HG02610 (cell line): ENCODE measurements at regions not wholly inside any gene's neighbourhood (a gene's known extent, or its start where the extent isn't known, plus 50 kb on each side); places are given as distances from the start of the nearest gene placed in this dataset.
"Not testable (repeated sequence)": the region's sequence is repeated elsewhere in the genome, so short reads cannot be mapped to it uniquely, and the experiment has no call there.

ENCODE experiments used
- ATAC-seq: cut with Tn5 transposase; IDR thresholded peaks from one replicate; pipeline ENCODE4 v1.9.1; 2021; ENCODE audit warnings: mild to moderate bottlenecking, moderate library complexity; ENCODE audit not compliant: unreplicated experiment

GRCh38 chr18:70553936-70554260 is 265.1 kb downstream of the SOCS6 start:
- ATAC-seq: no peak

GRCh38 chr18:70553245-70553935 is 264.5 kb downstream of the SOCS6 start:
- ATAC-seq: no peak

- ATAC-seq: no peak
Measured at GRCh38 chr18:70536370-70537062, 247.7 kb downstream of the SOCS6 start.

- ATAC-seq: no peak
Measured at GRCh38 chr18:70535041-70535440, 246.2 kb downstream of the SOCS6 start.

DNA sequence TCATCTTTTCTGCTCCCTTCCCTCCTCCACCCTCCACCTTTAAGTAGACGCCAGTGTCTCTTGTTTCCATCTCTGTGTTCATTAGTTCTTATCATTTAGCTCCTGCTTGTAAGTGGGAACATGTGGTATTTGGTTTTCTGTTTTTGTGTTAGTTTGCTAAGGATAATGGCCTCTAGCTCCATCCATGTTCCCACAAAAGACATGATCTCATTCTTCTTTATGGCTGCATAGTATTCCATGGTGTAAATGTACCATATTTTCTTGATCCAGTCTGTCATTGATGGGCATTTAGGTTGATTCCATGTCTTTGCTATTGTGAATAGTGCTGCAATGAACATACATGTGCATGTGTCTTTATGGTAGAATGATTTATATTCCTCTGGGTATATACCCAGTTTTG is 236.5 kb downstream of the SOCS6 start:
- not testable (repeated sequence) for ATAC-seq

- ATAC-seq: no peak
Measured at GRCh38 chr18:70523792-70524182, 234.9 kb downstream of the SOCS6 start.

DNA sequence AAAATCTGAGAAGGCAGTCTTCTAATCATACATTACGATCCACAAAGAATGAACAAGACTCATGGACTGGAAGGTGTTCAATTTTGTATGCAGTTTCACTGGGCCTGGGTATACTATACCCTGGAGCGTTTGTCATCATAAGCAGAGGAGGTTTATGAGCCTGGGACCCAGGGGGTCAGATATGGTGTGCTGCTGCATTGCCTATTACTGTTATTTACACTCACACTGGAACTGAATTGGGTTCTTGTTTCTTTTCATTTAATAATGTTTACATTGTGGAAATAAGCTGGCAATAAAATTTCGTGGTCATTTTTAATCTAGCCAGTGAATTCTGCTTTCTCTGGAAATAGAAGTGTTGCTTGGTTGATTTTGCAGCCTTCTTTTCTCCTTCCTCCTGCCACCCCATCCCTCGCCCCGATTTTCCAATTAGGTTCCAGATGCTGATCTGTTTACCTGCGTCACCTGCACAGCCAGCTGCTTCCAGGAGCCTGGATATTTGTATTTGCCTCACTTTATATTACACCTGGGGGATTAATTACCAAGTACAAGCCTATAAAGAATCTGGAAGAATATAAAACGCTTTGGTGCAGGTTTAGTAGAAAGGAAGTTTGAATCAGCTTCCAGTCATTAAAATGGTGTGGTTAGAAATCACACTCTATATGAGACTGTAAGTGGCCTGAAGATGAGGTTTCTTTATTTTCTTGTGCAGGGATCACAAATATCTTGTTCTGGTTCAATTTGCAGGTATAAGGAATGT is 234.4 kb downstream of the SOCS6 start:
- no peak for ATAC-seq

GRCh38 chr18:70522183-70522680 is 233.4 kb downstream of the SOCS6 start:
- no peak for ATAC-seq

DNA sequence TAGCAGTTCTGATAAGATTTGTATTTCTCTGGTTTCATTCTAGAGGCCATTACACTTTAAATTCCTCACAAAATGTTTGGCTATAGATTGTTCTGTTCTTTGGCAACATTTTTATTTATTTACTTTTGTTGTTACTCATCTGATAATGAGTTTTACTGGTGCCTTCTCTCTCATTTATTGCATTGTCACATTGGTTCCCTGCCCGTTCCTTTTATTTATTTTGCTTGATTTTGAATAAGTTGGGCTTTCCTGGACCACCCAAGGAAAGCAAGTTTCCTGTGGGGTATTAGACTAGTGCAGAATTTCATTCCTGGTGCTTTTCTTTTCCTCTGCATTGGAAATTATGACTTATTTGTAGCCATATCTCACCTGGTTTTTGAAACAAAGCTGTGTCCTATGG is 232.0 kb downstream of the SOCS6 start:
- no peak for ATAC-seq

GRCh38 chr18:70513502-70514171 is 224.8 kb downstream of the SOCS6 start:
- no peak for ATAC-seq

GRCh38 chr18:70507970-70508369 is 219.1 kb downstream of the SOCS6 start:
- no peak for ATAC-seq

DNA sequence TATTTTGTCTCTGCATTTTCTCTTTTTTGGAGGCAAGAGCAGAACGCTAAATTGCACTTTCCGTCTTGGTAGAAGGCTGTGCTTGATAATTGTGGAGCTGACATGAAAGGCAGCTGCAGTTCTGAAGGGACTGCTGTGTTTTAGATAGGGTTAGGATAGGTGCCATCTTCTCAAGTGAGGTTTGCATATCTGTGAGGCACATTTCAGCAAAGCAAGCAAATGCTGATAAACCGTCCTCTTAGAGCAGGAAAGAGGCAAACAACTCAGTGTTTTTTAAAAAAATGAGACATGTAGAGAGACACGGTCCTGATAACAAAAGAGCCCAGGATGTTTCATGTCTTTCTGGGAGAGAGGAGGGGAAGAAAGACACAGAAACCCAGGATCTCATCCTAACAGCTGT is 217.7 kb downstream of the SOCS6 start:
- ATAC-seq: no peak

GRCh38 chr18:70503060-70503459 is 214.2 kb downstream of the SOCS6 start:
- no peak for ATAC-seq

- ATAC-seq: no peak
Measured at GRCh38 chr18:70501358-70501757, 212.5 kb downstream of the SOCS6 start.

DNA sequence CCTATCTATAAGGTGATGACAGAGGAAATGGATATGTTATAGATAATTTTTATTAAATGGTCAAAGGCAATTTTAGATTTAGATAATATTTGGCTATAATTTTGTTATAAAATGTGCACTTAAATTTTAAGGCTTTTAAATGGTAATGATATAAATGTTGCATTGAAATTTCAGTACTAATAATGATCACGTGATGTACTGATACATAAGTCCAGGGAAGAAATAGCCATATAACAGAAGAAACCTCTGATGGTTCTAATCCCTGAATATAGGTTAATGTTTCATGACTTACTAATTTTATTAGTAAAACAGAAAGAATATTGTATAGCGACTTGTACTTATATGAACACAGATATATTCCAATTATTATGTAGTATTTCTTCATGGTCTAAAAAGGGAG is 211.9 kb downstream of the SOCS6 start:
- no peak for ATAC-seq

GRCh38 chr18:70499218-70499691 is 210.4 kb downstream of the SOCS6 start:
- no peak for ATAC-seq

DNA sequence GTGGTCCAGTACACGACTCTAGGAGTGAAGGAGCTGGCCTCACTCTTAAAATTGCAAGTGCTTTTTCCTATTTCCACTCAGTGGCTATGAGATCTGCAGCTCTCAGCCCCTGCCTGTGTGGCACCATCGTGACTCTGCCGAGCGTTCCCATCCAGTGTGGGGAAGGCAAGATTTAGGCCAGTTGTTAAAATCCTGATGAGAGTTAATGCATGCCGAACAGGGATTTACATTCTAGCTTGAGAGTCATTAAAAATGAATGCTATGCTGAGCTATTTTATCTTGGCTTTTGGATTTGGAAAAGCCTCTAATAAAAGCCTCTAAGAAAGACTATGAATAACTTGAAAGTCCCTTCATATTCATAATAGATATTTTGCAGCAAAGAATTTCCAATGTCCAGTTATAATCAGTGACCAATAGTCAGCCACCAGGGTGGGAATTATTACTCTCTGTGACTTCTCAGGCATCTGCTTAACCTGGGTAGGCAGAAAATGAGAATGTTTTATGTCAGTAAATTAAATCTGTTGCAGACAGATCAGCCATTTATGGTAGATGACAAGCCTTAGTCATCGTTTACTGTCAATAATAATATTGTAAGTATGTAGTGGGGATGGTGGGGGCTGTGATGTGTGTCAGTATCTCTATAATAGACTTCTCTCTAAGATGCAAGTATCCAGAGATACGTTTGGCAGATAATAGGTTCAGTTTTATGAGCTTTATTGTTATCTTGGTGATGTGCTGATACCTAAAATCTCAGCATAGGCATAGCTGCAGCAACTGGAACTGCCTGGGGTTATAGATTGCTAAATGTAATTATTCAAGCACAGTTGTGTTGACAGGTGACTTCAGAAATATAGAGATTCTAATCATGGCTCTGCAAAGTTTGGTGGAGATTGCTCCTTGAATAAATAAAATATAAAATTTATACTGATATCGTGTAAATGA is 207.8 kb downstream of the SOCS6 start:
- ATAC-seq: no peak

DNA sequence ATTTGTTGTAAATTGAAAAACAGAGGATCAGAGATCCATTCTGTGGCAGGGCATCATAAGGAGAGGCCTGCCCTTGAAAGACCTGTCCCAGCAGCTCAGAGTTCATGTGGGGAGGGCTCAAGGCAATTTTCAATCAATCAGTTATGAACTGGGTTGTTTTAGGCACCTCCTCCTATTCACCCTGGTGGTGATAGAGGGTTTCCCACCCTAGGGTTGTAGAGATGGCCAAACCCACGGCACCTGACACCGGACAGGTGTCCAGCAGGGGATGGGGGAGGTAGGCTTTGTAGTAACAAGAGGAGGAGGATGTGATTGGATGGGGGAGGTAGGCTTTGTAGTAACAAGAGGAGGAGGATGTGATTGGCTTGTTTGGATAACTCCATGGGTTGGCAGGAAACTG is 205.7 kb downstream of the SOCS6 start:
- ATAC-seq: no peak

DNA sequence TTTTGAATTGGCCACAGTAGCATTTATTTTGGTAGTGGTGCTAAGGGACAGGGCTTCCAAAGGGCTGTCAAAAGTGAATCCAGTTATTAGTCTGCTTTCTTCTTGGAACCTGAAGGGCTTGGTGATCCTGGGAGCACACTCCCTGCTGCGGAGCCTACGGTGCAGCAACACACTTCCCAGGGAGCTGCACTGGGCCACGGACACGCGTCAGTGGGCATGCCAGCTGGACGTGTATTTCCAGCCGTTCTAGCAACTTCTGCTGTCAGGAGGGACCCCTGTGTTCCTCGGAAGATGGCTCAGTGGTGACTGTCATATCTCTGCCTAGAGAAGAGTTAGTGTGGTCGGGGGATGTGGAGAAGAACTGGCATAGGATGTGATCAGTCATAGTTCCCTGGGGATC is 204.6 kb downstream of the SOCS6 start:
- ATAC-seq: no peak

- peak; percentile 83 for ATAC-seq
Measured at GRCh38 chr18:70491734-70492348, 203.0 kb downstream of the SOCS6 start.
